Amygdala (tissue), 56 donors: ENCODE measurements at regions not wholly inside any gene's neighbourhood (a gene's known extent, or its start where the extent isn't known, plus 50 kb on each side); places are given as distances from the start of the nearest gene placed in this dataset.
"Not testable (repeated sequence)": the region's sequence is repeated elsewhere in the genome, so short reads cannot be mapped to it uniquely, and the experiment has no call there.

Experiments used
- DNase-seq, 56 donors: peaks; one replicate each; lab custom pipeline; 2025; lab: John Stamatoyannopoulos, UW

GRCh38 chrX:39418731-39419638 lies 617.7 kb downstream of the MID1IP1 start:
- DNase-seq: peak in 8 of 56 donors; percentile 0 to 17 (median 1)

GRCh38 chrX:39421006-39421405 lies 619.7 kb downstream of the MID1IP1 start:
- DNase-seq: no peak

GRCh38 chrX:39425124-39425806 lies 624.0 kb downstream of the MID1IP1 start:
- DNase-seq: no peak

GRCh38 chrX:39426101-39426500 lies 624.8 kb downstream of the MID1IP1 start:
- no peak for DNase-seq

- no peak for DNase-seq
These were observed 626.2 kb downstream of the MID1IP1 start for GRCh38 chrX:39427492-39427891.

GRCh38 chrX:39427906-39428305 lies 626.6 kb downstream of the MID1IP1 start:
- no peak for DNase-seq

- DNase-seq: no peak
These were observed 629.3 kb downstream of the MID1IP1 start for GRCh38 chrX:39430551-39430950.

GRCh38 chrX:39431893-39432292 lies 630.6 kb downstream of the MID1IP1 start:
- DNase-seq: no peak

- DNase-seq: not testable (repeated sequence)
These were observed 633.4 kb downstream of the MID1IP1 start for GRCh38 chrX:39434671-39435070.

GRCh38 chrX:39436538-39436937 lies 635.3 kb downstream of the MID1IP1 start:
- DNase-seq: not testable (repeated sequence)

GRCh38 chrX:39437670-39438441 lies 636.6 kb downstream of the MID1IP1 start:
- DNase-seq: no peak

- no peak for DNase-seq
These were observed 637.6 kb downstream of the MID1IP1 start for GRCh38 chrX:39438603-39439602.

- no peak for DNase-seq
These were observed 638.9 kb downstream of the MID1IP1 start for GRCh38 chrX:39439906-39440798.

GRCh38 chrX:39440799-39441284 lies 639.6 kb downstream of the MID1IP1 start:
- peak in 1 of 56 donors; percentile 0 for DNase-seq

- DNase-seq: no peak
These were observed 641.1 kb downstream of the MID1IP1 start for GRCh38 chrX:39442332-39442731.

GRCh38 chrX:39443240-39443639 lies 642.0 kb downstream of the MID1IP1 start:
- DNase-seq: no peak

GRCh38 chrX:39445336-39445735 lies 644.1 kb downstream of the MID1IP1 start:
- DNase-seq: peak in 2 of 56 donors; percentile 0 to 9

GRCh38 chrX:39449352-39449751 lies 648.1 kb downstream of the MID1IP1 start:
- DNase-seq: no peak
